ENCODE measurements at regions not wholly inside any gene's neighbourhood (a gene's known extent, or its start where the extent isn't known, plus 50 kb on each side); places are given as distances from the start of the nearest gene placed in this dataset.

DNA sequence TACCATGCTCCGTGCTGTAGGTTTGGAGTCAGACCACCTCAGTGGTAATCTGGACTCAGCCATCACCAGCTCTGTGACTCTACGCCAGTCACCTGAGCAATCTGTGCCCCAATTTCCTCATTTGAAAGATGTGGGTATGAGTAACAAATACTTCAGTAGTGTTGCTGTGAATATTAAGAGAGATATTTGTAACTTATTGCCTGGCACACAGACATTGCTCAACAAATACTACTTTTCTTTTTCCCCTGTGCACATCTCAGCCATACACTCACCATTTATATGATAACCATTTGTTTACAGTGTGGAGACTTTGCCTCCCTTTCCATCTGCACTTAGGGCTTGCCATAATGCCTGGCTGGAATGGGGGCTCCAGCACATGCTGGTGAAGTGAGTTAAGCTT, 89.7 kb upstream of the CLPB start:
- no TSS peak for BruUV-seq (replicated peaks)
- H3K27me3 ChIP-seq (ENCODE audit: control insufficient read depth, insufficient read depth, low read length): no peaks in the 10 kb centered on the region; the same call in 1 of the 2 replicates
- ChIA-PET CTCF (interaction anchor here (1.0 kb wide), 1 partner anchor 52 kb away, joined by 3 read pairs; no protein-coding TSS in a partner anchor), POLR2A (no interaction called here)
- H3K4me3 ChIP-seq (ENCODE audit: low read depth in 2 of 2, low read length in 2 of 2): no peak overlapping the region
- no peaks in the 10 kb centered on the region for H3K9me3 ChIP-seq (ENCODE audit: control insufficient read depth, insufficient read depth, low read depth, low read length)
- no peaks in the 10 kb centered on the region for H3K4me1 ChIP-seq (ENCODE audit: control insufficient read depth, insufficient read depth, low read length)
- H3K36me3 ChIP-seq (ENCODE audit: control insufficient read depth, insufficient read depth, low read length): no peaks in the 10 kb centered on the region
- DNase-seq (ENCODE audit: low read depth, low spot score) (no peak), ATAC-seq (no peak)
- intact Hi-C loops (cut with micrococcal nuclease; ENCODE audit: unreplicated experiment) (no loop called here), in situ Hi-C loops (cut with HindIII; ENCODE audit: low pct_unique_long_range_greater_than_20kb, low sequenced_read_pairs) (loop anchor here (5.0 kb wide), 1 partner anchor 33 kb away; no protein-coding TSS in a partner anchor)
- H3K27ac ChIP-seq (ENCODE audit: low read length): no peak overlapping the region
- no peak for TF ChIP-seq POLR2AphosphoS5 (IDR thresholded peaks at IDR 0.05; ENCODE audit: low read depth, low read length)
- TF ChIP-seq SIN3A (IDR thresholded peaks at IDR 0.05; ENCODE audit: borderline replicate concordance, insufficient read depth, low read depth, low read length): no peak
- TF ChIP-seq CTCF (IDR thresholded peaks at IDR 0.05): no peak
- TF ChIP-seq, protein P1, sequence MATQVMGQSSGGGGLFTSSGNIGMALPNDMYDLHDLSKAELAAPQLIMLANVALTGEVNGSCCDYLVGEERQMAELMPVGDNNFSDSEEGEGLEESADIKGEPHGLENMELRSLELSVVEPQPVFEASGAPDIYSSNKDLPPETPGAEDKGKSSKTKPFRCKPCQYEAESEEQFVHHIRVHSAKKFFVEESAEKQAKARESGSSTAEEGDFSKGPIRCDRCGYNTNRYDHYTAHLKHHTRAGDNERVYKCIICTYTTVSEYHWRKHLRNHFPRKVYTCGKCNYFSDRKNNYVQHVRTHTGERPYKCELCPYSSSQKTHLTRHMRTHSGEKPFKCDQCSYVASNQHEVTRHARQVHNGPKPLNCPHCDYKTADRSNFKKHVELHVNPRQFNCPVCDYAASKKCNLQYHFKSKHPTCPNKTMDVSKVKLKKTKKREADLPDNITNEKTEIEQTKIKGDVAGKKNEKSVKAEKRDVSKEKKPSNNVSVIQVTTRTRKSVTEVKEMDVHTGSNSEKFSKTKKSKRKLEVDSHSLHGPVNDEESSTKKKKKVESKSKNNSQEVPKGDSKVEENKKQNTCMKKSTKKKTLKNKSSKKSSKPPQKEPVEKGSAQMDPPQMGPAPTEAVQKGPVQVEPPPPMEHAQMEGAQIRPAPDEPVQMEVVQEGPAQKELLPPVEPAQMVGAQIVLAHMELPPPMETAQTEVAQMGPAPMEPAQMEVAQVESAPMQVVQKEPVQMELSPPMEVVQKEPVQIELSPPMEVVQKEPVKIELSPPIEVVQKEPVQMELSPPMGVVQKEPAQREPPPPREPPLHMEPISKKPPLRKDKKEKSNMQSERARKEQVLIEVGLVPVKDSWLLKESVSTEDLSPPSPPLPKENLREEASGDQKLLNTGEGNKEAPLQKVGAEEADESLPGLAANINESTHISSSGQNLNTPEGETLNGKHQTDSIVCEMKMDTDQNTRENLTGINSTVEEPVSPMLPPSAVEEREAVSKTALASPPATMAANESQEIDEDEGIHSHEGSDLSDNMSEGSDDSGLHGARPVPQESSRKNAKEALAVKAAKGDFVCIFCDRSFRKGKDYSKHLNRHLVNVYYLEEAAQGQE (IDR thresholded peaks at IDR 0.05; ENCODE audit: insufficient read depth in 1 of 2, low read depth in 2 of 2, low read length in 1 of 2): no peak

DNA sequence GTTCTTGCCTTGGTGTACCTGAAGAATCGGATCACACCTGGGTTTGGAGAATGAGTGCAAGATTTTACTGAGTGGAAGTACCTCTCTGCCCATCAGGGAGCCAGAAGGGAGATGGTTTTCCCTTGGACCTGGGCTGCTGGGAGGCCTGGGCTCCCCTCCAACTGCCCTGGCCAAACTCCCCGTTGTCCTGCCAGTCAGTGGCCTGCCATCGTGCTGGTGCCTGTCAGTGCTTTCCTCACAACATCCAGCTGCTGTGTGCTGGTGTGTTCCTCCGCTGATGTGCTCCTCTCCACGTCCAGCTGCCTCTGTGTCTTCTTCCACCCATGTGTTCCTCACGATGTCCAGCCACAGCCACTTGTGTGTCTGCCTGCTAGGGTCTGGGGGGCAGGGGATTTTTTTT, 87.9 kb upstream of the CLPB start:
- in situ Hi-C loops (cut with HindIII; ENCODE audit: low pct_unique_long_range_greater_than_20kb, low sequenced_read_pairs): loop anchor here (5.0 kb wide), 1 partner anchor 35 kb away; no protein-coding TSS in a partner anchor
- POLR2A ChIA-PET: no interaction called here
- no TSS peak for BruUV-seq (replicated peaks)
- Histone ChIP-seq H3K4me1 (ENCODE audit: control insufficient read depth, insufficient read depth, low read length) (no peaks in the 10 kb centered on the region), H3K9me3 (ENCODE audit: control insufficient read depth, insufficient read depth, low read depth, low read length) (no peaks in the 10 kb centered on the region), H3K4me3 (ENCODE audit: low read depth in 2 of 2, low read length in 2 of 2) (no peak overlapping the region), H3K27ac (ENCODE audit: low read length) (no peak overlapping the region), H3K36me3 (ENCODE audit: control insufficient read depth, insufficient read depth, low read length) (no peaks in the 10 kb centered on the region), H3K27me3 (ENCODE audit: control insufficient read depth, insufficient read depth, low read length) (no peaks in the 10 kb centered on the region; the same call in 1 of the 2 replicates)
- ATAC-seq: no peak
- CTCF ChIA-PET: interaction anchor here (0.8 kb wide), 1 partner anchor 68 kb away, joined by 3 read pairs; no protein-coding TSS in a partner anchor
- no peak for DNase-seq (ENCODE audit: low read depth, low spot score)
- TF ChIP-seq TCF7L2 (IDR thresholded peaks at IDR 0.05; ENCODE audit: low read depth, low read length): no peak
- no peak for TF ChIP-seq CTCF (IDR thresholded peaks at IDR 0.05)
- TF ChIP-seq SIN3A (IDR thresholded peaks at IDR 0.05; ENCODE audit: borderline replicate concordance, insufficient read depth, low read depth, low read length): no peak
- TF ChIP-seq, protein P1 (IDR thresholded peaks at IDR 0.05; ENCODE audit: insufficient read depth in 1 of 2, low read depth in 2 of 2, low read length in 1 of 2): no peak
- TF ChIP-seq POLR2AphosphoS5 (IDR thresholded peaks at IDR 0.05; ENCODE audit: low read depth, low read length): no peak
- intact Hi-C loops (cut with micrococcal nuclease; ENCODE audit: unreplicated experiment): no loop called here
